ENCODE measurements at regions not wholly inside any gene's neighbourhood (a gene's known extent, or its start where the extent isn't known, plus 50 kb on each side); places are given as distances from the start of the nearest gene placed in this dataset.
"Not testable (repeated sequence)": the region's sequence is repeated elsewhere in the genome, so short reads cannot be mapped to it uniquely, and the experiment has no call there.

DNA sequence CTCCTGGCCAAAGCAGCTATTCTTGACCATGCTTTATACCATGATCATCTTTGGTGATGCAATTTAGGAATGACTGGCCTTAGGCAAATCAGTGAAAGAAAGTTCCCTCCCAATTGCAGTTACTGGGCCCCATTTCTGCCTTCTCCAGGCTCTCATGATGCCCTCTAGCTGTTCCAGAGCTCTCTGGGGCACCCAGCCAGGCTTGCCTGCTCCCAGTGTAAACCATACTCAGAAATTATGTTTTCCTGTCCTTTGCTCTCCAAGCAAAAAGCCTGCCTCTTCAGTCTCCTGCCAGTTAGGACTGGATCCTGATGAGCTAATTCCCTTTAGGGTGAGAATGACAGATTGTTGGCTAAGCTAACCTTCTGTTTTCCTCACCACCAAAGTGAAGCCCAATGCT, 85.3 kb upstream of the RBPJ start:
- no peak overlapping the region for H3K4me3 Mint-ChIP-seq
- DNase-seq (ENCODE audit: low spot score in 2 of 2), result no peak
- no peak overlapping the region for H3K27ac Mint-ChIP-seq
- no peak for ATAC-seq
- no peaks in the 10 kb centered on the region for H3K36me3 Mint-ChIP-seq
- peaks cover 22% of the 10 kb centered on the region for H3K4me1 Mint-ChIP-seq
- H3K9me3 Mint-ChIP-seq, result no peaks in the 10 kb centered on the region

DNA sequence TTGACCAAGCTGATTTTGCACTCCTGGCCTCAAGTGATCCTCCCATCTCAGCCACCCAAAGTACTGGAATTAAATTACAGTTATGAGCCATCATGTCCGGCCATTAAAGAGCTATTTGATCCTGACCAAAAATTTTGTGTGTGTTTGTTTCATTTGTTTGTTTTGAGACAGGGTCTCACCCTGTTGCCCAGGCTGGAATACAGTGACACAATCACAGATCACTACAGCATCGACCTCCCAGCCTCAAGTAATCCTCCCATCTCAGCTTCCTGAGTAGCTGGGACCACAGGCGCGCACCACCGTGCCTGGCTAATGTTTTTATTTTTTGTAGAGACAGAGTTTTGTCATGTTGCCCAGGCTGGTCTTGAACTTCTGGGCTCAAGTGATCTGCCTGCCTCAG, 82.9 kb upstream of the RBPJ start:
- Mint-ChIP-seq H3K27ac (peak overlapping the region; percentile 27), H3K4me3 (no peak overlapping the region), H3K36me3 (no peaks in the 10 kb centered on the region), H3K9me3 (no peaks in the 10 kb centered on the region), H3K4me1 (peaks cover 22% of the 10 kb centered on the region)
- ATAC-seq, result no peak
- DNase-seq (ENCODE audit: low spot score in 2 of 2), result no peak

DNA sequence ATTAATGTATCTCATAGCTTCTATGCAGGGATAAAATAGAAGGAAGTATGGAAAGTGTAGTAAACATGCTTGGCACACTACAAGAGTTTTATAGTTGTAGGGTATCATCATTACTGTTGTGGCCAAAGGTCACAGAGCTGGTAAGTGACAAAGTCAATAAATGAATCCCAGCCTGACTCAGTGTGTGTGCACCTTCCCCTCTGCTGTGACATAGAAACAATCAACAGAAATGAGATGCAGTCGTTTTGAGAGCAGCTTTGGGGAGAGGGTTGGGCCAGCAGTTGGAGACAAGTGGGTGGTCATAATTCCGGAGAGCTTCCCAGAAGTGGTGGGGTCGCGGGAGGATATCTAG, 82.4 kb upstream of the RBPJ start:
- H3K27ac Mint-ChIP-seq, result peak overlapping the region; percentile 27
- no peak for DNase-seq (ENCODE audit: low spot score in 2 of 2)
- H3K4me3 Mint-ChIP-seq, result no peak overlapping the region
- peak; percentile 80 for ATAC-seq
- peaks cover 18% of the 10 kb centered on the region for H3K4me1 Mint-ChIP-seq
- H3K36me3 Mint-ChIP-seq, result no peaks in the 10 kb centered on the region
- H3K9me3 Mint-ChIP-seq, result no peaks in the 10 kb centered on the region

DNA sequence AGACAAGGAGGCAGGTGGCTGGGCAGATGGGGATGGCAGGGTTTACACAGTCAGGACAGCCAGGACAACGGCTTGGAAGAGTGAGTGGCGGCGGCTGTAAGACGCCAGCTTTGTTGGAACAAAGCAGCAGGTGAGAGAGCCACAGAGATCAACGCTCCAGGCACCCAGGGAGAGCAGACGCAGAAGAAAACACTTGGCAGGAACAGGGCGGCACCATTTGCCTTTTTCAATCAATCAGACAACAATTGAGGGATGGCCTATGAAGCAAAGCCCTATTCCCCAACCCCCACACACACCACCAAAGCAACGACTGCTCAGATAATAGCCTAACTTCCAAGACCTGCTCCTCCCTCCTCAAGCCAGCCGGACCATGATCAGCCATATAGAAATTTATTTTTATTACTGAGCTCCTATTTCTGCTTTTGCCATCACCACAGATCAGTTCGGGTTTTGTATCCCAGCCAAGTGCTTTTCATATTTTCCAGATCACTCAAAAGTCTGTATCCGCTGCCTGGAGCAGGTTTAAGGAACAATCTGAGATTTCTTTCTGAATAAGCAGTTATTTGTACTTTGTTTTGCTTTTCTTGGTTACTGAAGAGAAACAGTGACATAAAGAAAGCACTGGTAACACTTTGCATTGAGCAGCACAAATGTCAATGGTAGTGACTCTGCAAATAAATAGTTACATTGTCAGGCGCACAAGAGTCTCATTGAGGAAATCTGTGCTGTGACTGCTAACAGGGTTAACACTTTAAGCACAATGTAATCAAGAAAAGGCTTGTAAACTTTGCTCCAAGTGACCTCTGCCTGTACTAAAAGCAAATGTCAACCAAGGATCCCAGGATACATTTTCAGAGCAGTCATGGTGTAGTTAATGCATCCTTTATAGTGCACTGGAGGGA, 81.8 kb upstream of the RBPJ start:
- ATAC-seq, result no peak
- H3K4me3 Mint-ChIP-seq, result no peak overlapping the region
- peaks cover 12% of the 10 kb centered on the region for H3K4me1 Mint-ChIP-seq
- no peak for DNase-seq (ENCODE audit: low spot score in 2 of 2)
- H3K9me3 Mint-ChIP-seq, result no peaks in the 10 kb centered on the region
- no peaks in the 10 kb centered on the region for H3K36me3 Mint-ChIP-seq
- peak overlapping the region; percentile 27 for H3K27ac Mint-ChIP-seq

DNA sequence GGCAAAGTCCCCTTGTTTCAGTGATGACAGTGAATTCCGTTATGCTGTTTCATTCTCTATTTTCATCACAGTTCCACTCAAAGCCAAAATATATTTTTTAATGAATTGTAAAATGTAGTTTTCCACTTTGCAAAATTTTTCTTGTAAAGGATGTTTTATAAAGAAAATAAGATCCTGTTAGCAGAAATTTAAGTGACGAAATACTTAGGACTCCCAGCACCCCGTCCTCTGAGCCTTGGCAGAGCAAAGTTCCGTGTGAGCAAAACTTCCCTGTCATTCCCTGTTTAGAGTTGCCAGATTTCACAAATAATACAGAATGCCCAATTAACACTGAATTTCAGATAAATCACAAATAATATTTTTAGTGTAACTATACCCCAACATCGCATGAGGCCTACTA, 81.0 kb upstream of the RBPJ start:
- Mint-ChIP-seq H3K4me3 (no peak overlapping the region), H3K4me1 (peaks cover 10% of the 10 kb centered on the region)
- DNase-seq (ENCODE audit: low spot score in 2 of 2), result no peak

DNA sequence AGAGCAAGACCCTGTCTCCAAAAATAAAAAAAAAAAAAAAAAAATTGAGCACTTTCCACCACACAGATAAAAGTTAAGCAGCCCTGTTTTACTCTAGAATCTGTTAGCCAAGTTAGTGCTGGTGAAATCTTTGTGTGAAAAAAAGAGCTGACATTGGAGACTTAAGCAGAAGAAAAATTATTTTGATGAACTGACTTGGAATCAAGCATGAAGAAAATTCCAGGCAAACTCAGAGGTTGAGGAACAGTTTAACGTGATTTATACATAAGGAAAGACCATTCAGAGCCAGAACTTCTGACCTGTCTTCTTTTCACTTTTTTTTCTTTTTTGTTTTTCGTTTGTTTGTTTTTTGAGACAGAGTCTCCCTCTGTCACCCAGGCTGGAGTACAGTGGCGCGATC, 79.6 kb upstream of the RBPJ start:
- ATAC-seq (no peak), DNase-seq (ENCODE audit: low spot score in 2 of 2) (no peak)
- H3K36me3 Mint-ChIP-seq, result no peaks in the 10 kb centered on the region
- H3K9me3 Mint-ChIP-seq, result no peaks in the 10 kb centered on the region
- H3K27ac Mint-ChIP-seq, result no peak overlapping the region
- H3K4me1 Mint-ChIP-seq, result peaks cover 10% of the 10 kb centered on the region
- no peak overlapping the region for H3K4me3 Mint-ChIP-seq

More for the DNA sequence above, 81.0 kb upstream of the RBPJ start:
- Mint-ChIP-seq H3K36me3 (no peaks in the 10 kb centered on the region), H3K27ac (no peak overlapping the region), H3K9me3 (no peaks in the 10 kb centered on the region)
- no peak for ATAC-seq

DNA sequence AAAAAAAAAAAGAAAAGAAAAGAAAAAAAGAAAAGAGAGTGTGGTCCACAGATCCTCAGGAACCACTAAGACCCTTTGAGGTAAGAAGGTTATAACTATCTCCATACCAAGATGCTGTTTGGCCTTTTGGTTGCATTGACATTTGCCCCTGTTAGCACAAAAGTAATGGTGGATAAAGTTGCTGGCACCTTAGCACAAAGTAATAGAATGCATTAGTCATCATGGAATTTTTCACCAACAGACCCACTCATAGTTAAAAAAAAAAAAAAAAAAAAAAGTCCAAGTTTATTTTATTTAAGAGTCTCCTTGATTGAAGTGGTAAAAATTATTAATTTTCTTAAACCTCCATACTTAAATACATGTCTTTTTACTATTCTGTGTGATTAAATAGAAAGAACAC, 78.4 kb upstream of the RBPJ start:
- Mint-ChIP-seq H3K27ac (no peak overlapping the region), H3K9me3 (no peaks in the 10 kb centered on the region), H3K36me3 (no peaks in the 10 kb centered on the region), H3K4me3 (no peak overlapping the region), H3K4me1 (peaks cover 10% of the 10 kb centered on the region)
- DNase-seq (ENCODE audit: low spot score in 2 of 2) (no peak), ATAC-seq (no peak)

DNA sequence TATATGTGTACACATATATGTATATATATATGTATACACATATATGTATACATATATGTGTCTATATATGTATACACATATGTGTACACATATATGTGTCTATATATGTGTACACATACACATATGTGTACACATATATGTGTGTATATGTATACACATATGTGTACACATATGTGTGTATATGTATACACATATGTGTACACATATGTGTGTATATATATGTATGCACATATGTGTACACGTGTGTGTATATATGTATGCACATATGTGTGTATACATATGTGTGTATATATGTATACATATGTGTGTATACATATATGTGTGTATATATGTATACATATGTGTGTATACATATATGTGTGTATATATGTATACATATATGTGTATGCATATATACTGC, 76.7 kb upstream of the RBPJ start:
- not testable (repeated sequence) for H3K4me1 Mint-ChIP-seq; H3K4me3 Mint-ChIP-seq; H3K9me3 Mint-ChIP-seq; ATAC-seq; H3K36me3 Mint-ChIP-seq; DNase-seq (ENCODE audit: low spot score in 2 of 2); H3K27ac Mint-ChIP-seq

DNA sequence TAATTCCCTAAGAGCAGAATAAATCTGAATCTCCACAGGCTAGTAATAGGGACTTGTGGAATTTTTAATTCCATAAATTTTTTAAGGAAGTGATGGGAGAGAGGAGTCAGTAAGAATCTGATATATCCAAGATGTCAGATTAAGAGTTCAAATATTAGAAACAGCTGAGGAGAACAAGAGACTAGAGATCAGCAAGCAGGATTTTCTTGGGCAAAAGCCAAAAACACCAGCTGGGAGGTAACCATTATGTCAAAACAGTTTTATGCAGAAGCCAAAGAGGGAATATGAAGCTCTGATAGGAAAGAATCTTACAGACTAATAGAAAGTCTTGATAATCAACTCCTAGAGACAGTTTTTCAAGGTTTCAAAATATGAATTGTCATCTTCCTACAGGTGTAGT, 72.2 kb upstream of the RBPJ start:
- no peak for DNase-seq (ENCODE audit: low spot score in 2 of 2)
- Mint-ChIP-seq H3K27ac (no peak overlapping the region), H3K9me3 (no peaks in the 10 kb centered on the region), H3K36me3 (no peaks in the 10 kb centered on the region), H3K4me3 (no peak overlapping the region), H3K4me1 (peaks cover 6% of the 10 kb centered on the region)
- no peak for ATAC-seq

DNA sequence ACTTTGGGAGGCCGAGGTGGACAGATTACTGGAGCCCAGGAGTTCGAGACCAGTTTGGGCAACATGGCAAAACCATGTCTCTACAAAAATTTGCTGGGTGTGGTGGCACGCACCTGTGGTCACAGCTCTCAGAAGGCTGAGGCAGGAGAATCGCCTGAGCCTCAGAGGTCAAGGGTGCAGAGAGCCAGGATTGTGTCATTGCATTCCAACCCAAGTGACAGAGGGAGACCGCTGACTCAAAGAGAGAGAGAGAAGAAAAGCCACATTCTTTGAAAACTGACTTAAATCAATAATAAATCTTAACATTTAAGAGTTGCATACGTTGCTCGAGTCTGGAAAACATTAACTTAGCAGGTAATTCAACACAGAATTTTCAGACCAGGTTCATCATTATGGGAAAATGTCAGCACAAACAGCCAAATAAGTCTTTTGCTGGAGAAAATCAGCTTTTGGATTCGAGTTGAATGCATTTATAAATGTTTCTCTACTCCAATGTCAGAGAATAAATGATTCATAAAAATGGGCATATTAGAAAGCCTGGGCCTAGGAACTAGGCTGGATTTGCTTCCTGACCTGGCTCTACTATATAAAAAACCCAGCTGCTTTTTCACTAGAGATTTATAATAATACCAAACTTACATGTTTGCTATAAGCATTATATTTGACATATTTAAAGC, 68.3 kb upstream of the RBPJ start:
- peaks cover 6% of the 10 kb centered on the region for H3K4me1 Mint-ChIP-seq
- no peaks in the 10 kb centered on the region for H3K9me3 Mint-ChIP-seq
- peak in 1 of 2 donors; percentile 53 for DNase-seq (ENCODE audit: low spot score in 2 of 2)
- H3K27ac Mint-ChIP-seq, result no peak overlapping the region
- no peaks in the 10 kb centered on the region for H3K36me3 Mint-ChIP-seq
- peak overlapping the region; percentile 9 for H3K4me3 Mint-ChIP-seq
- ATAC-seq, result peak; percentile 91

DNA sequence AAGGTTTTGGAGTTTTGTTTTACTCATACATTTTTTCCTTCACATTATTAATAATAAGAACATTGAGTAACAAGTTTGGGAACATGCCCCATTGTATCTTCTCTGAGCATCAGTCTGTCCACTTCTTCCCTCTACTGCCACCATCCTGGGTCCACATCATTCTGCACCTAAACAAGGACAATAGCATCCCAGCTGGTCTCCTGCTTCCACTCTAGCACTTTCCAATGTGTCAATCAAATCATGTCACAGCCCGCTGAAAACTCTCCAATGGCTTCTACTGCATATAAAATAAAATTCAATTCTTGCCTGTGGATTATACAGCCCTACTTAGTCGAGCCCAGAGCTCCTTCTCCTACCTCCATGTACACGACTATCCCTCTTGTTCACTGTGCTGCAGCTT, 66.8 kb upstream of the RBPJ start:
- Mint-ChIP-seq H3K4me3 (no peak overlapping the region), H3K27ac (no peak overlapping the region)
- ATAC-seq, result no peak

DNA sequence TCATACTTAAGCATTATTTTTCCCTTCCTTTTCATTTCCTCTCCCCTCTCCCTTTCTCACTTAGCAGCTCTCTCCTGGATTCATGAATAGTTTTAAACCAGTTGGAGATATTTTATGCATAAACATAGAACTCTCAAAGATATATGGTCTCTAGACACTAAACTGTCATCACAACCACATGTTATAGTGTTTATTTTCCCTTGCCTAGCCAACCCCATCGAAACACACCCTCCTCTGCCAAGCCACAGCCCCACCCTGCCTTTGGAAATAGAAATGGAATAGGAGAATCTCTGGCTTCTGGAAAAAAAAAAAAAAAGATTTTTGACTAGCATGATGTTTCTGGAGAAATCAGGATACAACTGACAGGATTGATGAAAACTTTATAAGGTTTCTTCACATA, 64.8 kb upstream of the RBPJ start:
- no peak overlapping the region for H3K27ac Mint-ChIP-seq
- DNase-seq (ENCODE audit: low spot score in 2 of 2) (no peak), ATAC-seq (no peak)
- H3K36me3 Mint-ChIP-seq, result no peaks in the 10 kb centered on the region
- H3K4me3 Mint-ChIP-seq, result no peak overlapping the region
- no peaks in the 10 kb centered on the region for H3K9me3 Mint-ChIP-seq
- H3K4me1 Mint-ChIP-seq, result peaks cover 16% of the 10 kb centered on the region

More for the DNA sequence above, 66.8 kb upstream of the RBPJ start:
- H3K36me3 Mint-ChIP-seq, result no peaks in the 10 kb centered on the region
- H3K9me3 Mint-ChIP-seq, result no peaks in the 10 kb centered on the region
- H3K4me1 Mint-ChIP-seq, result peaks cover 16% of the 10 kb centered on the region
- DNase-seq (ENCODE audit: low spot score in 2 of 2), result no peak

DNA sequence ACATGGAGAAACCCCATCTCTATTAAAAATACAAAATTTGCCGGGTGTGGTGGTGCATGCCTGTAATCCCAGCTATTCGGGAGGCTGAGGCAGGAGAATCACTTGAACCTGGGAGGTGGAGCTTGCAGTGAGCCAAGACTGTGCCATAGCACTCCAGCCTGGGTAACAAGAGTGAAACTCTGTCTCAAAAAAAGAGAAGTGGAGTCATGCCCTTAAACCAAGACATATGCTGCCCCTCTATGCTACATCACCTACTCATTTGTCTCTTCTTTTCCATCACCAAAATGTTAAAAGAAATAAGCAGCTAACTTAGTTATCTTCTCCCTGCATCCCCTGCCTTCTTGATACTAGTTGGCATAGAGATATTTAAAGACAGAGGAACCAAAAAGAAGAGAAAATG, 63.4 kb upstream of the RBPJ start:
- H3K36me3 Mint-ChIP-seq; DNase-seq (ENCODE audit: low spot score in 2 of 2); H3K4me3 Mint-ChIP-seq: not testable (repeated sequence)

DNA sequence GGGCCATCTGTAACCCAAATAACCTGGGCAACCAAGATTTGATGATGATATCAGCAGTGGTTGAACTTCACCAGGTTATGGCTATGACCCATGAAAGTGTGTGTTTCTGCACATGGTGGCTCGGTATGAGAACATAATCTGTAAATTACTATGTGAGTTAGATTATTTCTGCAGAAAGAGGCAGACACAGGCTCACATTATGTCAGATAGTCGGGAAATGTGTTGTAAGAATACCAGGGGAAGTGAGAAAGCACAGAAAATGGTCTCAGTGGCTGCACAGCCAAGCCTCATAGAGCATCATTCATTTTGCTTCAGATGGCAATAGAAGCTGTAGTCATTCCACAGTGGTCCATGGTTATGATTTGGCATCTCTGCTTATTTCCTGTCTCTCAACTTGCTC, 63.0 kb upstream of the RBPJ start:
- H3K4me1 Mint-ChIP-seq, result peaks cover 10% of the 10 kb centered on the region
- no peaks in the 10 kb centered on the region for H3K36me3 Mint-ChIP-seq

More for the DNA sequence above, 63.4 kb upstream of the RBPJ start:
- not testable (repeated sequence) for H3K27ac Mint-ChIP-seq, H3K9me3 Mint-ChIP-seq
- ATAC-seq, result peak; percentile 48
- peaks cover 12% of the 10 kb centered on the region for H3K4me1 Mint-ChIP-seq

DNA sequence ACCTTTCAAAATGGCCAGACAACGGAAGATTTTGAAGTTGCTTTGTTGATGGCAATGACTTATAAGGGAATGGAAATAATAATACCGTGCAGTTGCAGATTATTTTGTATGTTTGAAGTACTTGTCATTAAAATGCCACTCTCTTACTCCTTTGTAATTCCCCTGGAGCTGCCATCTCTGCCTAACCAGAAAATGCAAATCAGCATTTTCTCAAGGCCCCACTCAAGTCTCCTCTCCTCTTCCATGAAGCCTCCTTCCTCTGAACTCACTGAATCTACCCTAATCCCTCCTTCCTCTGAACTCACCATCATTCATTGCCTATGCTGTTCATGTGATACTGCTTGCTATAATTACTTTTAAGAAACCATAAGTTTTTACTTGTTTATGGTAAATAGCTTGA, 60.2 kb upstream of the RBPJ start:
- Mint-ChIP-seq H3K36me3 (no peaks in the 10 kb centered on the region), H3K4me1 (peaks cover 10% of the 10 kb centered on the region), H3K9me3 (no peaks in the 10 kb centered on the region), H3K4me3 (no peak overlapping the region), H3K27ac (no peak overlapping the region)
- no peak for ATAC-seq
- no peak for DNase-seq (ENCODE audit: low spot score in 2 of 2)

More for the DNA sequence above, 63.0 kb upstream of the RBPJ start:
- no peak overlapping the region for H3K27ac Mint-ChIP-seq
- no peak for DNase-seq (ENCODE audit: low spot score in 2 of 2)
- ATAC-seq, result peak; percentile 96
- no peaks in the 10 kb centered on the region for H3K9me3 Mint-ChIP-seq
- H3K4me3 Mint-ChIP-seq, result no peak overlapping the region

DNA sequence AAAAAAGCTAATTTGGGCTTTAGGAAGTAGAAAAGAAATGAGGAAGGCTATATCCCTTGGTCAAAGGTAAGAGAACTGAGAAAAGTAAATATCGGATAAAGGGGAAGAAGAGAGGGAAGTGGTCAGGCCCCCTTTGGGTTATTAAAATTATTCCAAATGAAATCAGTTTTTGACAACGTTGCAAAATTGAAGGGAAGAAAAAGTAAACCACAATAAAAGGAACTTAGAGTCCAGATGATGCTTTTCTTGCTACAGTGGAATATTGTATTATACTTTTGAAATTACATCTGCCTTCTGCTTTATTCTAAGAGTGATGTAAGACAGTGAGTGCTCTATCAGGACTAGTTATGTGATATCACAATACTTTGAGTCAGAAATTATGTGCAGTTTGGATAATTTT, 59.4 kb upstream of the RBPJ start:
- H3K36me3 Mint-ChIP-seq, result no peaks in the 10 kb centered on the region
- ATAC-seq (no peak), DNase-seq (ENCODE audit: low spot score in 2 of 2) (no peak)
- no peak overlapping the region for H3K4me3 Mint-ChIP-seq
- H3K9me3 Mint-ChIP-seq, result no peaks in the 10 kb centered on the region
- H3K4me1 Mint-ChIP-seq, result peaks cover 10% of the 10 kb centered on the region
- H3K27ac Mint-ChIP-seq, result no peak overlapping the region

Measured in stimulated activated effector memory CD8-positive, alpha-beta T cell treated with anti-CD3 and anti-CD28 coated beads, Interleukin-12 subunit alpha, Interleukin-12 subunit beta, amount 100 ng/mL, for 72 hours (primary cell).